B cell (primary cell): ENCODE measurements at regions not wholly inside any gene's neighbourhood (a gene's known extent, or its start where the extent isn't known, plus 50 kb on each side); places are given as distances from the start of the nearest gene placed in this dataset.

ENCODE experiments used
- EZH2 ChIP-seq: IDR thresholded peaks from 2 replicates; pipeline ENCODE4 v1.6.1; 2012; ENCODE audit warnings: borderline replicate concordance, low read depth, mild to moderate bottlenecking, moderate library complexity, low read length; ENCODE audit not compliant: insufficient read depth, poor library complexity, severe bottlenecking
- TF ChIP-seq, protein P1 (sequence below): fragments of 200-600 bp; IDR thresholded peaks from one replicate; pipeline ENCODE4 v1.8.0; 2022; ENCODE audit warnings: antibody characterized with exemption, mild to moderate bottlenecking

GRCh38 chr11:107249054-107249453 lies 208.6 kb downstream of the CWF19L2 start:
- no peak for TF ChIP-seq EZH2
- TF ChIP-seq, protein P1, sequence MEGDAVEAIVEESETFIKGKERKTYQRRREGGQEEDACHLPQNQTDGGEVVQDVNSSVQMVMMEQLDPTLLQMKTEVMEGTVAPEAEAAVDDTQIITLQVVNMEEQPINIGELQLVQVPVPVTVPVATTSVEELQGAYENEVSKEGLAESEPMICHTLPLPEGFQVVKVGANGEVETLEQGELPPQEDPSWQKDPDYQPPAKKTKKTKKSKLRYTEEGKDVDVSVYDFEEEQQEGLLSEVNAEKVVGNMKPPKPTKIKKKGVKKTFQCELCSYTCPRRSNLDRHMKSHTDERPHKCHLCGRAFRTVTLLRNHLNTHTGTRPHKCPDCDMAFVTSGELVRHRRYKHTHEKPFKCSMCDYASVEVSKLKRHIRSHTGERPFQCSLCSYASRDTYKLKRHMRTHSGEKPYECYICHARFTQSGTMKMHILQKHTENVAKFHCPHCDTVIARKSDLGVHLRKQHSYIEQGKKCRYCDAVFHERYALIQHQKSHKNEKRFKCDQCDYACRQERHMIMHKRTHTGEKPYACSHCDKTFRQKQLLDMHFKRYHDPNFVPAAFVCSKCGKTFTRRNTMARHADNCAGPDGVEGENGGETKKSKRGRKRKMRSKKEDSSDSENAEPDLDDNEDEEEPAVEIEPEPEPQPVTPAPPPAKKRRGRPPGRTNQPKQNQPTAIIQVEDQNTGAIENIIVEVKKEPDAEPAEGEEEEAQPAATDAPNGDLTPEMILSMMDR = no peak
